ENCODE measurements at regions not wholly inside any gene's neighbourhood (a gene's known extent, or its start where the extent isn't known, plus 50 kb on each side); places are given as distances from the start of the nearest gene placed in this dataset.

- no peak for TF ChIP-seq EZH2 (IDR thresholded peaks at IDR 0.05; ENCODE audit: borderline replicate concordance, insufficient read depth, low read length, poor library complexity, severe bottlenecking)
- TF ChIP-seq, protein P1, sequence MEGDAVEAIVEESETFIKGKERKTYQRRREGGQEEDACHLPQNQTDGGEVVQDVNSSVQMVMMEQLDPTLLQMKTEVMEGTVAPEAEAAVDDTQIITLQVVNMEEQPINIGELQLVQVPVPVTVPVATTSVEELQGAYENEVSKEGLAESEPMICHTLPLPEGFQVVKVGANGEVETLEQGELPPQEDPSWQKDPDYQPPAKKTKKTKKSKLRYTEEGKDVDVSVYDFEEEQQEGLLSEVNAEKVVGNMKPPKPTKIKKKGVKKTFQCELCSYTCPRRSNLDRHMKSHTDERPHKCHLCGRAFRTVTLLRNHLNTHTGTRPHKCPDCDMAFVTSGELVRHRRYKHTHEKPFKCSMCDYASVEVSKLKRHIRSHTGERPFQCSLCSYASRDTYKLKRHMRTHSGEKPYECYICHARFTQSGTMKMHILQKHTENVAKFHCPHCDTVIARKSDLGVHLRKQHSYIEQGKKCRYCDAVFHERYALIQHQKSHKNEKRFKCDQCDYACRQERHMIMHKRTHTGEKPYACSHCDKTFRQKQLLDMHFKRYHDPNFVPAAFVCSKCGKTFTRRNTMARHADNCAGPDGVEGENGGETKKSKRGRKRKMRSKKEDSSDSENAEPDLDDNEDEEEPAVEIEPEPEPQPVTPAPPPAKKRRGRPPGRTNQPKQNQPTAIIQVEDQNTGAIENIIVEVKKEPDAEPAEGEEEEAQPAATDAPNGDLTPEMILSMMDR (IDR thresholded peaks at IDR 0.05; ENCODE audit: poor library complexity, severe bottlenecking): no peak
- no peak for TF ChIP-seq TAF1 (IDR thresholded peaks at IDR 0.05; ENCODE audit: low read depth)
- TF ChIP-seq POLR2AphosphoS5 (IDR thresholded peaks at IDR 0.05): no peak
Observed at GRCh38 chr3:135805752-135806151, 159.8 kb upstream of the PPP2R3A start.

Measured in neural cell (in vitro differentiated cells).